Adipose tissue (tissue), 3 donors: ENCODE measurements at regions not wholly inside any gene's neighbourhood (a gene's known extent, or its start where the extent isn't known, plus 50 kb on each side); places are given as distances from the start of the nearest gene placed in this dataset.
"Not testable (repeated sequence)": the region's sequence is repeated elsewhere in the genome, so short reads cannot be mapped to it uniquely, and the experiment has no call there.

Source experiments
- H3K27ac ChIP-seq: one replicate; pipeline ENCODE4 v1.5.1; 2013; ENCODE audit warnings: low read depth, low read length
- WGBS, 3 donors: extraction: QIAGEN DNeasy Blood & Tissue Kit; methylation state at CpG; one replicate each; pipeline ENCODE4 v1.1.7; 2013; 5-methylcytosine and 5-hydroxymethylcytosine counted together
- donor health status: healthy with polysubstance abuse.
- donor health status: Bipolar disorder and iron deficiency.
- donor health status: healthy.

DNA sequence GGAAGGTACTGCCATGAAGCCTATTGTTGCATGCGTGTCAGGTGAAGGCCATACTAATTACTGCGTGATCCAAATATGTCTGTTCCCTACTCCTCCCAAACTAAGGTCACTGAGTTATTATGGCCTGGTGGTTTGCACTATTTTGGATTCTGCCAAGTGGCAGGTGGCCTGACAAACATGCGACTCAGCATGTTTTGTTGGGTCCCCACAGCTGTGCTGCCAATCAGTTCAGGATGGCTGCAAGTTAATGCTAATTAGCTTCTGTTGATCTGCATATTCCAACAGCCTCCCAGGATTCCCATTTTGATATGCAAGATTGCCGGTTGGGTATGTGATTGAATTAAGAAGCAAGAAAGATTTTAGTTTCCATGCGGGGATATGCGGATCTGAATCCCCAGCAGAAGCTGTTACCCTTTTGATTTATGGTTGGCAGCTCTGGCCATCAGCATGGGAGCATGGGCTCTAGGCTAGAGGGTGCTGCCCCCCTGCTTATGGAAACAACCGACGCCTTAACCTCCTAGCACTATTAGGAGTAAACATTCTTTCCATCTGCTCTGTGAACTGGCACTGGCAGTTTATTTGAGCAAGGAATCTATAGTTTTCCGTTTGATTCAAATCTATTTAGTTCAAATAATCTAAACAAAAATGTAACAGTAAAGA is 429.8 kb upstream of the C1orf87 start:
- WGBS, 3 donors = 70 to 90% (median 88%) methylated on average over 9 of the region's 9 CpGs
- H3K27ac ChIP-seq = no peak overlapping the region

GRCh38 chr1:60502506-60502905 is 428.9 kb upstream of the C1orf87 start:
- H3K27ac ChIP-seq = no peak overlapping the region
- WGBS, 3 donors = 78 to 87% (median 81%) methylated on average over 1 of the region's 1 CpG

- 83 to 94% (median 91%) methylated on average over 20 of the region's 20 CpGs for WGBS, 3 donors
- not testable (repeated sequence) for H3K27ac ChIP-seq
These were observed 416.4 kb upstream of the C1orf87 start for GRCh38 chr1:60489916-60490480.

DNA sequence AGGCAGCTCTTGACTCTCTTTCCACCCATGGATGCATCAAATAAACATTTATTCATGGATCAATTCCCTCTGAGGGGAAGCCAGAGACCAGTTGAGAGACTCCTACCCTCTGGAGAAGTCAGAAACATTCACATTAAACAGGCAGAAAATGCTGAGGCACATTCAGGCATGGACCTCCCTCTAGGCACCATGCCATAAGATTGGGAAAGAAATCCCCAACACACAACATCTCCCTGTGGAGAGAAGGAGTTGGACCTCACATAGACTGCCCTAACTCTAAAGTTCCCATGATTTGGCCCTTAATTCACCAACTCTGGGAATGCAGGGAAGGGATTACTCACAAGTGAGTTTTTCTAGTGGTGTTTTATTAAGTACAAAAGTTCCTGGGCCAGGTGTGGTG is 415.3 kb upstream of the C1orf87 start:
- no peak overlapping the region for H3K27ac ChIP-seq

DNA sequence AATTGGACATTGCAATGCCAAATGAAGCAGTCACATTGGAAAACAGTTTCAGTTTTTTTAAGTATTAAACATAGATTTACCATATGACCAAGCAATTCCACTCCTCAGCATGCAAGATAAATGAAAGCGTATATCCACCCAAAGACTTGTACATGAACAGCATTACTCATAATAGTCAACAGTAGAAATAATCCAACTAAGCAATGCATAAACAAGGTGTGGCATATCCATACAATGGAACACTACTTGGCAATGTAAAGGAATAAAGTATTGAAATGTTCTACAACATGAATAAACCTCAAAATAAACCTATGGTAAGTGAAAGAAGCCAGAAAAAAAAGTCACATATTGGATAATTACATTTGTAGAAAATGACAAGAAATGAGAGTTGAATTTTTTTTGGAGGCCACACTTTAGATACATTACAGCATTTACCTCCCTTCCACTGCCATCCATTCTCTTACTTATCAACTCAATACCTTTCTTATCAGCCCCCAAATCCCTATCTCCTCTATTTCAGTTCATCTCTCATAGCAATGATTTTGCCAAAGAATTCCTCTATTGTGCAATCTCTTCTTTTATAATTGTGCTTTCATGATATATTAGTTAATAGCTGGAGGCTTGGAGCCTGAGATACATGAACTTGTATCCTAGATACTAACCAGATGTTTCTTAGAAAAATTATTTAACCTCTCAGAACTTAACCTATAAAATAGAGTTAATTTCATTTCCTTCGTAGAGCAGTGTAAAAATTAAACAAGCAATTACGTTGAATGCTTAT is 414.2 kb upstream of the C1orf87 start:
- no peak overlapping the region for H3K27ac ChIP-seq
- 62 to 77% (median 66%) methylated on average over 3 of the region's 3 CpGs for WGBS, 3 donors

GRCh38 chr1:60483509-60483908 is 409.9 kb upstream of the C1orf87 start:
- 35 to 65% (median 58%) methylated on average over 3 of the region's 3 CpGs for WGBS, 3 donors
- H3K27ac ChIP-seq = no peak overlapping the region

GRCh38 chr1:60470246-60470645 is 396.7 kb upstream of the C1orf87 start:
- WGBS, 3 donors = 16 to 61% (median 39%) methylated on average over 1 of the region's 1 CpG
- H3K27ac ChIP-seq = no peak overlapping the region

DNA sequence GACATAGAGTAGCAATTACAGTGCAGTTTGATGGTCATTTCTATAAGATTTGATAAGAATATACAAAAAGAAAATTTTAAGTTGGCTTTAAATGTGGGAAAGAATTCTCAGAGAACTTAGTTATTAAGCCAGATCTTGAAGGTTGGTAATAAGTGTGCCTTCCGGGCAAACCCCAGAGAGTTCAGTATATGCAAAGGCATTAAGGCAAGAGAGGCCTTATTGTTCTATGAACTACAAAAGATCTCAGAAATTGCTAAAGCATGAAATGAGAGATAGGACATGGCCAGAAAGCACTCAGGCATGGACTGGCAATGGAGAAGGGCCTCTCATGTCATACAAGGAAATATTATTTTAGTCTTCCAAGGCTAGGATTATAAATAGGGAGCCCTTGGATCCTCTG is 390.2 kb upstream of the C1orf87 start:
- 96 to 100% (median 97%) methylated on average over 1 of the region's 1 CpG for WGBS, 3 donors
- no peak overlapping the region for H3K27ac ChIP-seq

DNA sequence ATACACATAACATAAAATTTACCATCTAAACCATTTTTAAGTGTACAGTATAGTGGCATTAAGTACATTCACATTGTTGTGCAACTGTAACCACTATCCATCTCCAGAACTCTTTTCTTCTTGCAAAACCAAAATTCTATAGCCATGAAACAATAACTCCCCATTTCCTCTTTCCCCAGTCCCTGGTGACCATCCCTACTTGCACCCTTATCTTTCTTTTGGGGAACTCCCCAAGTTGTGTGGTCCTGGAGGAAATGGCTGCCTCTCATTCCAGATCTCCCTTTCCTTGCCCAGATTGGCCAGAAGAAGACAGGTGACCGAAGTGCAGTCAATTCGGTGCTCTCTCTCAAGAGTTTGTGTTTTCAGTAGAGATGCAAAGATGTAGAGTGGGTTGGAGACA is 389.6 kb upstream of the C1orf87 start:
- 84 to 88% (median 88%) methylated on average over 2 of the region's 2 CpGs for WGBS, 3 donors
- H3K27ac ChIP-seq = no peak overlapping the region

- 70 to 86% (median 84%) methylated on average over 5 of the region's 5 CpGs for WGBS, 3 donors
- no peak overlapping the region for H3K27ac ChIP-seq
These were observed 388.5 kb upstream of the C1orf87 start for GRCh38 chr1:60461925-60462595.

- 47 to 89% (median 62%) methylated on average over 1 of the region's 1 CpG for WGBS, 3 donors
These were observed 384.5 kb upstream of the C1orf87 start for GRCh38 chr1:60458111-60458510.

DNA sequence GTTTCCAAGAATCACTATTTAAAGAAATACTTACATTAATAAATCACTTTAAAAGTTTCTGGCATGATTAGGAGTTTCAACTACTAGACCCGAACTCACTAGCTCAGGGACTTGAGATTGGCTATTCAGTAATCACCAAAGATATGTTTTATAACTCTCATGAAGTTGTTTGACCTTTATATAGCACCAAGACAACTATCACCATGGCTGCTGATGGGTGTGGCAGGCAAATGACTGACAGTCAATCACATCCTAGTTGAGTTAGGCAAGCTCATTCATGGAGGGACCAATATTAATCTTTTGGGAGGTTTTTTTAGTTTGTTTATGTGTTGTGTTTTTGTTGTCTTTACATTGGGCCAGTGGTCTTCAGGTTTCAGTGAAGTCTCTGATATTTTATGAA is 376.3 kb upstream of the C1orf87 start:
- WGBS, 3 donors = 69 to 90% (median 81%) methylated on average over 1 of the region's 1 CpG
- H3K27ac ChIP-seq = no peak overlapping the region

More at GRCh38 chr1:60458111-60458510, 384.5 kb upstream of the C1orf87 start:
- H3K27ac ChIP-seq = no peak overlapping the region

- 35 to 76% (median 71%) methylated on average over 1 of the region's 1 CpG for WGBS, 3 donors
- no peak overlapping the region for H3K27ac ChIP-seq
These were observed 375.3 kb upstream of the C1orf87 start for GRCh38 chr1:60448850-60449249.

DNA sequence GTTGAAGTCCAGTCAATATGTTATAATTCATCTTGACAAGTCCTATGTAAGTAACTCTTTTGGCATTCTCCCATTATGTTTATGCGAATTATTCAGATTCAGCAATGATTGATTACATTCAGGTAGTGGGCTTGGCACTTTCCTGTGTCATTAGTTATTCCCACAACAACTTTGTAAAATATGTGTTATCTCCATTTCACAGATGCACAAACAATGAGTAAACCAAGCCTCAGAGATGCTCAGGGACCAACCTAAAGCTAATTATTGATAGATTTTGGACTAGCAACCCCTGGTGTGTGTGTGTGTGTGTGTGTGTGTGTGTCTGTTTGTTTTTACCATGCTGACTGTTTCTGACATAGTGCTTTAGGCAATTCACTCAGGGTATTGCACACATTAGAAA is 371.1 kb upstream of the C1orf87 start:
- 42 to 93% (median 82%) methylated on average over 1 of the region's 1 CpG for WGBS, 3 donors

GRCh38 chr1:60436186-60436585 is 362.6 kb upstream of the C1orf87 start:
- no peak overlapping the region for H3K27ac ChIP-seq
- 74 to 93% (median 90%) methylated on average over 2 of the region's 2 CpGs for WGBS, 3 donors

More for the DNA sequence above, 371.1 kb upstream of the C1orf87 start:
- no peak overlapping the region for H3K27ac ChIP-seq

GRCh38 chr1:60431593-60431992 is 358.0 kb upstream of the C1orf87 start:
- WGBS, 3 donors = 57 to 81% (median 61%) methylated on average over 2 of the region's 2 CpGs
- H3K27ac ChIP-seq = no peak overlapping the region

DNA sequence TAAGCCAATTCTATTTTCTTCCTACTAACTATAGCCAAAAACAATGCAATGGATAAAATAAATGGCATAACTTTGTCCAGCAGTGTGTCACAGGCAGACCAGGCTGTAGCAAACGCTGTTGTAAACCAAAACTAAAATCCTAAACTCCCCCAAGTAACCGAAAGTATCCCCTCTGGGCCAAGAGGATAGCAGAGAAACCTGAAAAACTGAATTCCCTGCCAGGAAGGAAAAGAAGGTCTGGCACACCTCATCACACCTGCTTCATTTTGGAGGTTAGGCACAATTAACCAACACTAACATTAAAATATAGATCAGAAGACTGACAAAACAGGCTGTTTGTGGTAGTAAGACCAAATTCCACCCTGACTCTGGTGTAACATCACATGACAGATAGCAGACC is 356.8 kb upstream of the C1orf87 start:
- no peak overlapping the region for H3K27ac ChIP-seq
- 49 to 76% (median 53%) methylated on average over 2 of the region's 2 CpGs for WGBS, 3 donors

GRCh38 chr1:60428127-60428526 is 354.6 kb upstream of the C1orf87 start:
- WGBS, 3 donors = 70 to 85% (median 76%) methylated on average over 4 of the region's 4 CpGs
- no peak overlapping the region for H3K27ac ChIP-seq

GRCh38 chr1:60427701-60428100 is 354.1 kb upstream of the C1orf87 start:
- whole genome bisulfite sequencing, 3 donors = 78 to 92% (median 83%) methylated on average over 2 of the region's 2 CpGs
- H3K27ac ChIP-seq = no peak overlapping the region
